SK-N-SH (cell line): ENCODE measurements at regions not wholly inside any gene's neighbourhood (a gene's known extent, or its start where the extent isn't known, plus 50 kb on each side); places are given as distances from the start of the nearest gene placed in this dataset.

ENCODE experiments used
- CTCF ChIA-PET: fragments of 300-600, 350-600 bp; formaldehyde crosslinking; extraction: SDS; loops from one replicate; lab custom pipeline; 2021; lab: Yijun Ruan, JAX
- POLR2A ChIA-PET: fragments of 350-600 bp; sonication (Branson Sonifier 250); formaldehyde crosslinking; extraction: SDS; loops from one replicate; lab custom pipeline; 2020; ENCODE audit warnings: antibody characterized with exemption, inconsistent platforms; lab: Yijun Ruan, JAX
- DNase-seq: peaks from one replicate; pipeline ENCODE4 v3.0.0; 2012
- H2AFZ ChIP-seq: fragments of 200-600 bp; sonication (generic); 2 replicates; pipeline ENCODE4 v1.8.1; 2016; ENCODE audit warnings: antibody characterized with exemption, mild to moderate bottlenecking, low read depth
- H3F3A ChIP-seq: fragments of 200-600 bp; sonication (generic); replicated peaks from 2 replicates; pipeline ENCODE3; 2016; ENCODE audit warnings: antibody characterized with exemption, mild to moderate bottlenecking; ENCODE audit not compliant: insufficient read depth
- H3K27ac ChIP-seq, 2 experiments: fragments of 200-500 bp in 1 of 2; fragments of 200-600 bp in 1 of 2; sonication (Bioruptor generic) in 1 of 2; sonication (generic), shearing (Covaris generic) in 1 of 2; 2 replicates each; pipeline versions ENCODE4 v1.5.1 to v1.6.1; 2014 to 2016; ENCODE audit warnings: low read depth in 2 of 2, inconsistent platforms in 1 of 2, low read length in 1 of 2, mild to moderate bottlenecking in 1 of 2, mixed read lengths in 1 of 2
- H3K27me3 ChIP-seq: fragments of 200-600 bp; sonication (generic), shearing (Covaris generic); 2 replicates; pipeline ENCODE4 v1.6.1; 2016; ENCODE audit warnings: mixed run types; ENCODE audit not compliant: insufficient read depth
- H3K36me3 ChIP-seq, 2 experiments: fragments of 200-500 bp in 1 of 2; fragments of 200-600 bp in 1 of 2; sonication (Bioruptor generic) in 1 of 2; sonication (generic) in 1 of 2; replicated peaks in 1 of 2; 2 replicates each; pipeline versions ENCODE3 to v1.5.1; 2014 to 2016; ENCODE audit warnings: low read length in 1 of 2, mild to moderate bottlenecking in 1 of 2; ENCODE audit not compliant: insufficient read depth in 2 of 2, control insufficient read depth in 1 of 2
- H3K4me1 ChIP-seq, 2 experiments: fragments of 200-500 bp in 1 of 2; fragments of 200-600 bp in 1 of 2; sonication (Bioruptor generic) in 1 of 2; sonication (generic), shearing (Covaris generic) in 1 of 2; 2 replicates each; pipeline versions ENCODE4 v1.5.1 to v1.6.1; 2014 to 2016; ENCODE audit warnings: low read depth in 1 of 2, low read length in 1 of 2, mixed run types in 1 of 2; ENCODE audit not compliant: insufficient read depth in 2 of 2, control insufficient read depth in 1 of 2
- H3K4me2 ChIP-seq: fragments of 200-600 bp; sonication (generic), shearing (Covaris generic); 2 replicates; pipeline ENCODE4 v1.6.1; 2017; ENCODE audit warnings: mixed run types
- H3K4me3 ChIP-seq, 2 experiments: fragments of 200-500 bp in 1 of 2; fragments of 200-600 bp in 1 of 2; sonication (Bioruptor generic) in 1 of 2; sonication (generic), shearing (Covaris generic) in 1 of 2; 2 replicates each; pipeline versions ENCODE4 v1.5.1 to v1.8.1; 2014 to 2016; ENCODE audit warnings: low read depth in 2 of 2, inconsistent platforms in 1 of 2, low read length in 1 of 2, mild to moderate bottlenecking in 1 of 2, mixed read lengths in 1 of 2, moderate library complexity in 1 of 2
- H3K79me2 ChIP-seq: fragments of 200-600 bp; sonication (generic); 2 replicates; pipeline ENCODE4 v1.8.1; 2017; ENCODE audit warnings: mild to moderate bottlenecking; ENCODE audit not compliant: insufficient read depth
- H3K9ac ChIP-seq: fragments of 200-600 bp; sonication (generic); 2 replicates; pipeline ENCODE4 v1.6.1; 2017; ENCODE audit warnings: mixed run types
- H3K9me2 ChIP-seq: fragments of 200-600 bp; sonication (generic); 2 replicates; pipeline ENCODE4 v1.6.1; 2017; ENCODE audit warnings: mixed run types
- H3K9me3 ChIP-seq: fragments of 200-600 bp; sonication (generic); 2 replicates; pipeline ENCODE4 v1.6.1; 2017; ENCODE audit warnings: mixed run types, mild to moderate bottlenecking, moderate library complexity
- H4K20me1 ChIP-seq: fragments of 200-600 bp; sonication (generic); 2 replicates; pipeline ENCODE4 v1.6.1; 2017; ENCODE audit warnings: mild to moderate bottlenecking, mixed run types; ENCODE audit not compliant: insufficient read depth
- CTCF ChIP-seq: fragments of 200-600 bp; sonication (generic); IDR thresholded peaks from 2 replicates; pipeline ENCODE4 v1.6.1; 2017; ENCODE audit warnings: antibody characterized with exemption, mild to moderate bottlenecking, moderate library complexity
- ELF1 ChIP-seq: IDR thresholded peaks from 2 replicates; pipeline ENCODE4 v1.4.0; 2012
- GABPA ChIP-seq: IDR thresholded peaks from 2 replicates; pipeline ENCODE4 v1.4.0; 2012; ENCODE audit warnings: low read depth, mild to moderate bottlenecking
- GATA2 ChIP-seq: sonication (generic); formaldehyde crosslinking; IDR thresholded peaks from 2 replicates; pipeline ENCODE4 v1.5.0; 2020; ENCODE audit warnings: mild to moderate bottlenecking, missing genetic modification reagents
- MEF2A ChIP-seq: IDR thresholded peaks from 2 replicates; pipeline ENCODE4 v1.4.0; 2012; ENCODE audit warnings: low read depth, borderline replicate concordance
- NFIC ChIP-seq: IDR thresholded peaks from 2 replicates; pipeline ENCODE4 v1.4.0; 2012; ENCODE audit warnings: borderline replicate concordance
- NRF1 ChIP-seq: IDR thresholded peaks from 2 replicates; pipeline ENCODE4 v1.6.1; 2012; ENCODE audit warnings: low read depth, mild to moderate bottlenecking, low read length
- PBX3 ChIP-seq: IDR thresholded peaks from 2 replicates; pipeline ENCODE4; 2012
- REST ChIP-seq: IDR thresholded peaks from 2 replicates; pipeline ENCODE4 v1.6.1; 2012; ENCODE audit warnings: mild to moderate bottlenecking, low read depth, low read length, moderate library complexity
- SMC3 ChIP-seq: IDR thresholded peaks from 2 replicates; pipeline ENCODE4 v1.6.1; 2012; ENCODE audit warnings: low read depth, low read length, improper control_type of control experiment
- TEAD4 ChIP-seq: IDR thresholded peaks from 2 replicates; pipeline ENCODE4 v1.4.0; 2012; ENCODE audit warnings: mild to moderate bottlenecking, borderline replicate concordance; ENCODE audit not compliant: insufficient read depth
- USF1 ChIP-seq: IDR thresholded peaks from 2 replicates; pipeline ENCODE4 v1.4.0; 2012; ENCODE audit warnings: low read depth, borderline replicate concordance
- WGBS: methylation state at CpG from one replicate; pipeline ENCODE4 v1.1.6; 2017; ENCODE audit warnings: low lambda C conversion rate; 5-methylcytosine and 5-hydroxymethylcytosine counted together
- TF ChIP-seq, protein P1 (sequence below): IDR thresholded peaks from 2 replicates; pipeline ENCODE4 v1.4.0; 2012; ENCODE audit warnings: low read depth, borderline replicate concordance

GRCh38 chr1:5526822-5527551, 465.2 kb downstream of the NPHP4 start:
- H3K27ac ChIP-seq, result no peak overlapping the region
- no peaks in the 10 kb centered on the region for H3K79me2 ChIP-seq
- H3K4me1 ChIP-seq, result peaks cover 0 to 5% of the 10 kb centered on the region in 2 experiments; a peak in 1 of 4 replicates
- H3K9me2 ChIP-seq, result no peaks in the 10 kb centered on the region
- ChIA-PET POLR2A (no interaction called here), CTCF (interaction anchor here (1.4 to 5.1 kb wide), 3 partner anchors 12 to 94 kb away, joined by 4 to 38 read pairs (median 10); no protein-coding TSS in a partner anchor)
- no peaks in the 10 kb centered on the region for H4K20me1 ChIP-seq
- H3K4me3 ChIP-seq, result no peak overlapping the region
- no peak overlapping the region for H3K4me2 ChIP-seq
- TF ChIP-seq USF1 (no peak), CTCF (no peak), ELF1 (no peak), REST (no peak), NRF1 (no peak), SMC3 (no peak), MEF2A (no peak), GABPA (no peak), GATA2 (CRISPR knock-in tag) (no peak), PBX3 (no peak), TEAD4 (no peak), NFIC (no peak)
- TF ChIP-seq, protein P1, sequence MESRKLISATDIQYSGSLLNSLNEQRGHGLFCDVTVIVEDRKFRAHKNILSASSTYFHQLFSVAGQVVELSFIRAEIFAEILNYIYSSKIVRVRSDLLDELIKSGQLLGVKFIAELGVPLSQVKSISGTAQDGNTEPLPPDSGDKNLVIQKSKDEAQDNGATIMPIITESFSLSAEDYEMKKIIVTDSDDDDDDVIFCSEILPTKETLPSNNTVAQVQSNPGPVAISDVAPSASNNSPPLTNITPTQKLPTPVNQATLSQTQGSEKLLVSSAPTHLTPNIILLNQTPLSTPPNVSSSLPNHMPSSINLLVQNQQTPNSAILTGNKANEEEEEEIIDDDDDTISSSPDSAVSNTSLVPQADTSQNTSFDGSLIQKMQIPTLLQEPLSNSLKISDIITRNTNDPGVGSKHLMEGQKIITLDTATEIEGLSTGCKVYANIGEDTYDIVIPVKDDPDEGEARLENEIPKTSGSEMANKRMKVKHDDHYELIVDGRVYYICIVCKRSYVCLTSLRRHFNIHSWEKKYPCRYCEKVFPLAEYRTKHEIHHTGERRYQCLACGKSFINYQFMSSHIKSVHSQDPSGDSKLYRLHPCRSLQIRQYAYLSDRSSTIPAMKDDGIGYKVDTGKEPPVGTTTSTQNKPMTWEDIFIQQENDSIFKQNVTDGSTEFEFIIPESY, result no peak
- H3K36me3 ChIP-seq, result no peaks in the 10 kb centered on the region
- no peaks in the 10 kb centered on the region for H3K9me3 ChIP-seq
- DNase-seq, result no peak
- 69% methylated on average over 9 of the region's 19 CpGs for WGBS
- no peak overlapping the region for H2AFZ ChIP-seq
- no peaks in the 10 kb centered on the region for H3F3A ChIP-seq
- no peaks in the 10 kb centered on the region for H3K27me3 ChIP-seq
- H3K9ac ChIP-seq, result no peak overlapping the region
